Heart left ventricle (tissue), 13 donors: ENCODE measurements at regions not wholly inside any gene's neighbourhood (a gene's known extent, or its start where the extent isn't known, plus 50 kb on each side); places are given as distances from the start of the nearest gene placed in this dataset.

ENCODE experiments used
- POLR2A ChIP-seq, 2 donors: fragments of 450-650 bp; IDR thresholded peaks; one replicate each; pipeline ENCODE4 v1.6.1; 2017; ENCODE audit warnings: antibody characterized with exemption in 2 of 2, mild to moderate bottlenecking in 2 of 2, moderate library complexity in 2 of 2
- TF ChIP-seq, protein P1 (sequence below), 12 donors: fragments of 200-600 bp; sonication (generic) in 4 of 12; IDR thresholded peaks; one replicate each; pipeline versions ENCODE4 v1.5.0 to v1.8.0; 2018 to 2022; ENCODE audit warnings: antibody characterized with exemption in 12 of 12, mild to moderate bottlenecking in 5 of 12
- donor health status: ischemic (EF 13 %, LVEDD 7.1; RV severe dilation, severe dysfunction).
- donor health status: DM: no; HTN: yes; CAD: no.
- donor health status: DM: no; HTN: no; CAD: no.
- donor health status: ischemic (EF 25% LVEDD 6.9; RV normal size, moderate dysfunction).
- donor health status: ischemic (EF 25% LVEDD 5.7; RV mildly dilated, moderate dysfunction).
- donor health status: ischemic (EF 35%, LVEDD 5.7; RV mildly dilated, moderate dysfunction).
- donor health status: nonischemic (EF 11% LVEDD 7.7; RV severe dilation, severe dysfunction).
- donor health status: DM: yes; HTN: yes; CAD: no.
- donor health status: PGD.
- donor health status: ischemic (EF 29% LVEDD 5.4; RV normal size, mild dysfunction).
- donor health status: nonischemic (EF 23%, LVEDD 6.1; RV moderate dilation, normal function).

GRCh38 chr10:46787321-46787615 lies 124.0 kb upstream of the PTPN20 start:
- no peak for TF ChIP-seq POLR2A (IDR thresholded peaks at IDR 0.05)
- TF ChIP-seq, protein P1, sequence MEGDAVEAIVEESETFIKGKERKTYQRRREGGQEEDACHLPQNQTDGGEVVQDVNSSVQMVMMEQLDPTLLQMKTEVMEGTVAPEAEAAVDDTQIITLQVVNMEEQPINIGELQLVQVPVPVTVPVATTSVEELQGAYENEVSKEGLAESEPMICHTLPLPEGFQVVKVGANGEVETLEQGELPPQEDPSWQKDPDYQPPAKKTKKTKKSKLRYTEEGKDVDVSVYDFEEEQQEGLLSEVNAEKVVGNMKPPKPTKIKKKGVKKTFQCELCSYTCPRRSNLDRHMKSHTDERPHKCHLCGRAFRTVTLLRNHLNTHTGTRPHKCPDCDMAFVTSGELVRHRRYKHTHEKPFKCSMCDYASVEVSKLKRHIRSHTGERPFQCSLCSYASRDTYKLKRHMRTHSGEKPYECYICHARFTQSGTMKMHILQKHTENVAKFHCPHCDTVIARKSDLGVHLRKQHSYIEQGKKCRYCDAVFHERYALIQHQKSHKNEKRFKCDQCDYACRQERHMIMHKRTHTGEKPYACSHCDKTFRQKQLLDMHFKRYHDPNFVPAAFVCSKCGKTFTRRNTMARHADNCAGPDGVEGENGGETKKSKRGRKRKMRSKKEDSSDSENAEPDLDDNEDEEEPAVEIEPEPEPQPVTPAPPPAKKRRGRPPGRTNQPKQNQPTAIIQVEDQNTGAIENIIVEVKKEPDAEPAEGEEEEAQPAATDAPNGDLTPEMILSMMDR (IDR thresholded peaks at IDR 0.05), result peak in 2 of 12 donors; percentile 20 to 31
